PC-3 (cell line): ENCODE measurements at regions not wholly inside any gene's neighbourhood (a gene's known extent, or its start where the extent isn't known, plus 50 kb on each side); places are given as distances from the start of the nearest gene placed in this dataset.

Source experiments
- CTCF ChIP-seq: fragments of 300-600 bp; sonication (generic); conservative IDR thresholded peaks from 2 replicates; pipeline ENCODE4 v1.5.1; 2017; ENCODE audit warnings: antibody characterized with exemption, low read depth, mild to moderate bottlenecking, low read length
- EZH2phosphoT487 ChIP-seq: fragments of 300-600 bp; sonication (generic); IDR thresholded peaks from 2 replicates; pipeline ENCODE4 v1.6.1; 2018; ENCODE audit warnings: mild to moderate bottlenecking, antibody characterized with exemption, low read length, borderline replicate concordance

GRCh38 chr12:81974762-81975161 lies 215.6 kb upstream of the PPFIA2 start:
- TF ChIP-seq CTCF (no peak), EZH2phosphoT487 (no peak)
